SK-N-SH treated with all-trans-retinoic acid at 6 μM for 48 hours (cell line): ENCODE measurements at regions not wholly inside any gene's neighbourhood (a gene's known extent, or its start where the extent isn't known, plus 50 kb on each side); places are given as distances from the start of the nearest gene placed in this dataset.
"Not testable (repeated sequence)": the region's sequence is repeated elsewhere in the genome, so short reads cannot be mapped to it uniquely, and the experiment has no call there.

Experiments
- ATAC-seq: fragments of 200-7000 bp; cut with Tn5 transposase; 3 replicates; pipeline ENCODE4 v1.9.1; 2020; ENCODE audit warnings: mild to moderate bottlenecking, moderate library complexity
- ARNTL ChIP-seq: fragments of 450-650 bp; formaldehyde crosslinking; IDR thresholded peaks from 2 replicates; pipeline ENCODE4 v1.5.0; 2020; ENCODE audit warnings: low read depth, mild to moderate bottlenecking, moderate library complexity, borderline replicate concordance
- BACH2 ChIP-seq: fragments of 250-450 bp; sonication (Bioruptor Pico); IDR thresholded peaks from 2 replicates; pipeline ENCODE4 v1.9.0; 2021; ENCODE audit warnings: mild to moderate bottlenecking, borderline replicate concordance
- CREB5 ChIP-seq: fragments of 250-450 bp; sonication (Bioruptor Pico); IDR thresholded peaks from 2 replicates; pipeline ENCODE4 v1.5.1; 2020; ENCODE audit warnings: low read depth, mild to moderate bottlenecking, moderate library complexity
- CSDC2 ChIP-seq: fragments of 250-450 bp; sonication (Bioruptor Pico); IDR thresholded peaks from 2 replicates; pipeline ENCODE4 v1.5.0; 2020; ENCODE audit warnings: mild to moderate bottlenecking, moderate library complexity
- ESRRG ChIP-seq: fragments of 250-450 bp; sonication (Bioruptor Pico); IDR thresholded peaks from 2 replicates; pipeline ENCODE4 v1.6.1; 2021; ENCODE audit warnings: mild to moderate bottlenecking
- GLIS3 ChIP-seq: fragments of 250-450 bp; sonication (Bioruptor Pico); IDR thresholded peaks from 2 replicates; pipeline ENCODE4 v1.5.0; 2020; ENCODE audit warnings: mild to moderate bottlenecking, moderate library complexity
- ISL1 ChIP-seq: fragments of 250-450 bp; sonication (Bioruptor Pico); IDR thresholded peaks from 2 replicates; pipeline ENCODE4 v2.1.2; 2022; ENCODE audit warnings: mild to moderate bottlenecking, moderate library complexity
- OSR1 ChIP-seq: fragments of 250-450 bp; sonication (Bioruptor Pico); IDR thresholded peaks from 2 replicates; pipeline ENCODE4 v1.8.0; 2022; ENCODE audit warnings: moderate library complexity, mild to moderate bottlenecking, inconsistent platforms
- RARB ChIP-seq: fragments of 250-450 bp; sonication (Bioruptor Pico); IDR thresholded peaks from 2 replicates; pipeline ENCODE4 v1.8.0; 2021; ENCODE audit warnings: mild to moderate bottlenecking, moderate library complexity
- SNAI2 ChIP-seq: fragments of 250-450 bp; sonication (Bioruptor Pico); IDR thresholded peaks from 2 replicates; pipeline ENCODE4 v1.5.0; 2020; ENCODE audit warnings: mild to moderate bottlenecking, moderate library complexity
- TCF4 ChIP-seq: fragments of 250-450 bp; sonication (Bioruptor Pico); IDR thresholded peaks from 2 replicates; pipeline ENCODE4 v1.8.0; 2021; ENCODE audit warnings: mild to moderate bottlenecking, moderate library complexity, borderline replicate concordance
- TOX ChIP-seq: fragments of 250-450 bp; sonication (Bioruptor Pico); IDR thresholded peaks from 2 replicates; pipeline ENCODE4 v1.8.0; 2021; ENCODE audit warnings: mild to moderate bottlenecking, moderate library complexity, borderline replicate concordance
- TSHZ2 ChIP-seq: fragments of 250-450 bp; sonication (Bioruptor Pico); IDR thresholded peaks from 2 replicates; pipeline ENCODE4 v1.5.0; 2020; ENCODE audit warnings: mild to moderate bottlenecking, moderate library complexity
- ZC3H10 ChIP-seq: fragments of 250-450 bp; sonication (Bioruptor Pico); IDR thresholded peaks from 2 replicates; pipeline ENCODE4 v1.5.1; 2021; ENCODE audit warnings: mild to moderate bottlenecking, moderate library complexity
- ZFP3 ChIP-seq: fragments of 250-450 bp; sonication (Bioruptor Pico); IDR thresholded peaks from 2 replicates; pipeline ENCODE4 v1.5.0; 2020; ENCODE audit warnings: mild to moderate bottlenecking, moderate library complexity
- ZFP30 ChIP-seq: fragments of 450-650 bp; formaldehyde crosslinking; IDR thresholded peaks from 2 replicates; pipeline ENCODE4 v1.5.0; 2022; ENCODE audit warnings: mild to moderate bottlenecking, moderate library complexity
- ZNF8 ChIP-seq: fragments of 450-650 bp; formaldehyde crosslinking; IDR thresholded peaks from 2 replicates; pipeline ENCODE4 v1.5.0; 2020; ENCODE audit warnings: mild to moderate bottlenecking, moderate library complexity
- TF ChIP-seq, protein P1 (sequence below): fragments of 250-450 bp; sonication (Bioruptor Pico); IDR thresholded peaks from 2 replicates; pipeline ENCODE4 v1.8.0; 2020; ENCODE audit warnings: mild to moderate bottlenecking, moderate library complexity, borderline replicate concordance
- TF ChIP-seq, protein P2 (sequence below): fragments of 250-450 bp; sonication (Bioruptor Pico); IDR thresholded peaks from 2 replicates; pipeline ENCODE4 v1.5.1; 2021; ENCODE audit warnings: mild to moderate bottlenecking, moderate library complexity
- TF ChIP-seq, protein P3 (sequence below): fragments of 250-450 bp; sonication (Bioruptor Pico); IDR thresholded peaks from 2 replicates; pipeline ENCODE4 v1.8.0; 2021; ENCODE audit warnings: low read depth, mild to moderate bottlenecking, moderate library complexity, borderline replicate concordance

- TF ChIP-seq OSR1 (CRISPR knock-in tag) (no peak), TCF4 (CRISPR knock-in tag) (no peak)
- ATAC-seq: no peak
Measured at GRCh38 chr9:82882138-82882537, 180.8 kb downstream of the RASEF start.

GRCh38 chr9:82882748-82883147 is 180.2 kb downstream of the RASEF start:
- ATAC-seq: no peak
- no peak for TF ChIP-seq RARB (CRISPR knock-in tag)
- TF ChIP-seq ESRRG (CRISPR knock-in tag): no peak
- TF ChIP-seq, protein P1, sequence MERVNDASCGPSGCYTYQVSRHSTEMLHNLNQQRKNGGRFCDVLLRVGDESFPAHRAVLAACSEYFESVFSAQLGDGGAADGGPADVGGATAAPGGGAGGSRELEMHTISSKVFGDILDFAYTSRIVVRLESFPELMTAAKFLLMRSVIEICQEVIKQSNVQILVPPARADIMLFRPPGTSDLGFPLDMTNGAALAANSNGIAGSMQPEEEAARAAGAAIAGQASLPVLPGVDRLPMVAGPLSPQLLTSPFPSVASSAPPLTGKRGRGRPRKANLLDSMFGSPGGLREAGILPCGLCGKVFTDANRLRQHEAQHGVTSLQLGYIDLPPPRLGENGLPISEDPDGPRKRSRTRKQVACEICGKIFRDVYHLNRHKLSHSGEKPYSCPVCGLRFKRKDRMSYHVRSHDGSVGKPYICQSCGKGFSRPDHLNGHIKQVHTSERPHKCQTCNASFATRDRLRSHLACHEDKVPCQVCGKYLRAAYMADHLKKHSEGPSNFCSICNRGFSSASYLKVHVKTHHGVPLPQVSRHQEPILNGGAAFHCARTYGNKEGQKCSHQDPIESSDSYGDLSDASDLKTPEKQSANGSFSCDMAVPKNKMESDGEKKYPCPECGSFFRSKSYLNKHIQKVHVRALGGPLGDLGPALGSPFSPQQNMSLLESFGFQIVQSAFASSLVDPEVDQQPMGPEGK (CRISPR knock-in tag): peak; percentile 89; the same call in 1 of the 2 replicates
- no peak for TF ChIP-seq ZNF8 (CRISPR knock-in tag)
- TF ChIP-seq SNAI2 (CRISPR knock-in tag): no peak
- no peak for TF ChIP-seq TCF4 (CRISPR knock-in tag)
- peak; percentile 80 for TF ChIP-seq ISL1 (CRISPR knock-in tag)
- TF ChIP-seq ZFP30: no peak
- TF ChIP-seq OSR1 (CRISPR knock-in tag): no peak

DNA sequence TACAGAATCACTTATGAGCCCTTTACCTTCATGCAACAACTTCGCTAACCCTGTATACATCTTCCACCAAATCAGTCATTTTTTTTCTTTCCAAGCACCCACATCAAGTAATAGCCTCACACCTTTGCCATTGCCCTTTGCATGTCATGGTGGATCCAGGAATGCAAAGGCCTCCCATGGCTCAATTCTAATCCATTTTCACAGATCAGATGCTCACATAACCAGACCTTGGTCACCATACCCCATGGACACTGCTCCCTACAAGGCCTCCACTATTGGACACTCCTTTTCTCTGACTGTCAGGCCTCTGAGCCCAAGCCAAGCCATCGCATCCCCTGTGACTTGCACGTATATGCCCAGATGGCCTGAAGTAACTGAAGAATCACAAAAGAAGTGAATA is 179.5 kb downstream of the RASEF start:
- ATAC-seq: no peak
- no peak for TF ChIP-seq ZFP3 (CRISPR knock-in tag)
- TF ChIP-seq ESRRG (CRISPR knock-in tag): no peak

DNA sequence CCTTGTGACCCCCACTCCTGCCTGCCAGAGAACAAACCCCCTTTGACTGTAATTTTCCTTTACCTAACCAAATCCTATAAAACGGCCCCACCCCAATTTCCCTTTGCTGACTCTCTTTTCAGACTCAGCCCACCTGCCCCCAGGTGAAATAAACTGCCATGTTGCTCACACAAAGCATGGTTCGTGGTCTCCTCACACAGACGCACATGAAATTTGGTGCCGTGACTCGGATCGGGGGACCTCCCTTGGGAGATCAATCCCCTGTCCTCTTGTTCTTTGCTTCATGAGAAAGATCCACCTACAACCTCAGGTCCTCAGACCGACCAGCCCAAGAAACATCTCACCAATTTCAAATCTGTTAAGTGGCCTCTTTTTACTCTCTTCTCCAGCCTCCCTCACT is 179.0 kb downstream of the RASEF start:
- not testable (repeated sequence) for ATAC-seq

GRCh38 chr9:82890401-82890800 is 172.5 kb downstream of the RASEF start:
- ATAC-seq: no peak
- TF ChIP-seq, protein P1 (CRISPR knock-in tag): no peak

DNA sequence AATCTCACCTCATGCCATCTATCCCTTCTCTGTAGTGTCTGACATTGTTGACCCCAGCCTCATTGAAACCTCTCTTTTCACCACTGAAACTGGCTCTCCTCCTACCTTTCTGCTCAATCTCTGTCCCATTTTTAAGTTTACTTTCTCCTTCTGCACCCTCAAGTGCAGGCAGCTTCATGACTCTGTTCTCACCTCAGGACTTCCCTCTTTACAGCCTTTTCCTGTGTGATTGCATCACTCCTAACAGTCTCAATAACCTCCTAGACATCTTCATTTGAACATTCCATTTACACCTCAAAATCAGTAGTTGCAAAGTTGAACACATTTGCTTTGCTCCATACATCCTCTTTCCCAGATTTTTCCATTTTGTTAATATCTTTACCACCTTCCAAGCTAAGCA is 172.1 kb downstream of the RASEF start:
- no peak for ATAC-seq
- TF ChIP-seq TSHZ2 (no peak), ZFP30 (no peak), CREB5 (CRISPR knock-in tag) (no peak), CSDC2 (no peak), ARNTL (CRISPR knock-in tag) (no peak), ZC3H10 (CRISPR knock-in tag) (no peak), OSR1 (CRISPR knock-in tag) (no peak), TCF4 (CRISPR knock-in tag) (no peak), ESRRG (CRISPR knock-in tag) (no peak), TOX (CRISPR knock-in tag) (no peak), BACH2 (CRISPR knock-in tag) (no peak), GLIS3 (CRISPR knock-in tag) (no peak), ZFP3 (CRISPR knock-in tag) (no peak), RARB (CRISPR knock-in tag) (no peak), ISL1 (CRISPR knock-in tag) (no peak)
- TF ChIP-seq, protein P2, sequence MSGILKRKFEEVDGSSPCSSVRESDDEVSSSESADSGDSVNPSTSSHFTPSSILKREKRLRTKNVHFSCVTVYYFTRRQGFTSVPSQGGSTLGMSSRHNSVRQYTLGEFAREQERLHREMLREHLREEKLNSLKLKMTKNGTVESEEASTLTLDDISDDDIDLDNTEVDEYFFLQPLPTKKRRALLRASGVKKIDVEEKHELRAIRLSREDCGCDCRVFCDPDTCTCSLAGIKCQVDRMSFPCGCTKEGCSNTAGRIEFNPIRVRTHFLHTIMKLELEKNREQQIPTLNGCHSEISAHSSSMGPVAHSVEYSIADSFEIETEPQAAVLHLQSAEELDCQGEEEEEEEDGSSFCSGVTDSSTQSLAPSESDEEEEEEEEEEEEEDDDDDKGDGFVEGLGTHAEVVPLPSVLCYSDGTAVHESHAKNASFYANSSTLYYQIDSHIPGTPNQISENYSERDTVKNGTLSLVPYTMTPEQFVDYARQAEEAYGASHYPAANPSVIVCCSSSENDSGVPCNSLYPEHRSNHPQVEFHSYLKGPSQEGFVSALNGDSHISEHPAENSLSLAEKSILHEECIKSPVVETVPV (CRISPR knock-in tag): no peak
- TF ChIP-seq, protein P1 (CRISPR knock-in tag): no peak
- TF ChIP-seq, protein P3, sequence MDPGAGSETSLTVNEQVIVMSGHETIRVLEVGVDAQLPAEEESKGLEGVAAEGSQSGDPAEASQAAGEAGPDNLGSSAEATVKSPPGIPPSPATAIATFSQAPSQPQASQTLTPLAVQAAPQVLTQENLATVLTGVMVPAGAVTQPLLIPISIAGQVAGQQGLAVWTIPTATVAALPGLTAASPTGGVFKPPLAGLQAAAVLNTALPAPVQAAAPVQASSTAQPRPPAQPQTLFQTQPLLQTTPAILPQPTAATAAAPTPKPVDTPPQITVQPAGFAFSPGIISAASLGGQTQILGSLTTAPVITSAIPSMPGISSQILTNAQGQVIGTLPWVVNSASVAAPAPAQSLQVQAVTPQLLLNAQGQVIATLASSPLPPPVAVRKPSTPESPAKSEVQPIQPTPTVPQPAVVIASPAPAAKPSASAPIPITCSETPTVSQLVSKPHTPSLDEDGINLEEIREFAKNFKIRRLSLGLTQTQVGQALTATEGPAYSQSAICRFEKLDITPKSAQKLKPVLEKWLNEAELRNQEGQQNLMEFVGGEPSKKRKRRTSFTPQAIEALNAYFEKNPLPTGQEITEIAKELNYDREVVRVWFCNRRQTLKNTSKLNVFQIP: no peak
